H7 (cell line): ENCODE measurements at regions not wholly inside any gene's neighbourhood (a gene's known extent, or its start where the extent isn't known, plus 50 kb on each side); places are given as distances from the start of the nearest gene placed in this dataset.
"Not testable (repeated sequence)": the region's sequence is repeated elsewhere in the genome, so short reads cannot be mapped to it uniquely, and the experiment has no call there.

Source experiments
- DNase-seq: peaks from one replicate; pipeline ENCODE4 v3.0.0; 2012
- H3K27me3 ChIP-seq: 2 replicates; pipeline ENCODE4 v1.6.0; 2011; ENCODE audit warnings: mild to moderate bottlenecking, low read length; ENCODE audit not compliant: control insufficient read depth, insufficient read depth
- H3K36me3 ChIP-seq: replicated peaks from 2 replicates; pipeline ENCODE4 v1.5.1; 2011; ENCODE audit warnings: low read length; ENCODE audit not compliant: control insufficient read depth, insufficient read depth
- H3K4me3 ChIP-seq: 2 replicates; pipeline ENCODE4 v1.5.1; 2011; ENCODE audit warnings: low read depth, mild to moderate bottlenecking, control low read depth, low read length, moderate library complexity; ENCODE audit not compliant: insufficient read depth

DNA sequence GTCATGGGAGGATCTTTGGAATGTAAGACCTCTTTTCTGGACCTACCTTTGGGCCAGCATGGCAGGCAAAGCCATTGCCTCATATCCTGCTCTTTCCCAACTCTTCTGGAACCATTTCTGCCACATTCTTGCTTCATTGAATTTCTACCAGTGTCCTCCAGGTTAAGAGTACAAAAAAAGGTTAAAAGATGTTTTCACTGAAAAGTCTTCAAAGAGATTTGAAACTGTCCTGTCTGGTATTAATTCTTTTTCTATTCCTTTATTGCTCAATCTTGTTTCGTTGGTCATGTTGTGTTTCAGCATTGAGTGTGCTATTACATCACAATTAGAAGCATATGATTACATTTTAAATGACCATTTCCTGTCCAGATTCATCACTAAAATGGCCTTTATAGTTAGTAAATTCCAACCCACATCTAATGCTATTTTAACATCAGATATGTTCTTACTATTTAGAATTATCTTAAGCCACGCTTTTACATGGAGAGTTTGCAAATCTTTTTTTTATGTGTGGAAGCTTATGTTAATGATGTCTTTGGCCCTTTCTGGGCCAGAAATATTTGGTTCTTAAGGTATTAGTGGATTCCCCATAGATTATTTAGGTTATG is 450.9 kb downstream of the GJA1 start:
- Histone ChIP-seq H3K4me3 (no peak overlapping the region), H3K27me3 (no peaks in the 10 kb centered on the region), H3K36me3 (no peaks in the 10 kb centered on the region)
- DNase-seq: no peak

DNA sequence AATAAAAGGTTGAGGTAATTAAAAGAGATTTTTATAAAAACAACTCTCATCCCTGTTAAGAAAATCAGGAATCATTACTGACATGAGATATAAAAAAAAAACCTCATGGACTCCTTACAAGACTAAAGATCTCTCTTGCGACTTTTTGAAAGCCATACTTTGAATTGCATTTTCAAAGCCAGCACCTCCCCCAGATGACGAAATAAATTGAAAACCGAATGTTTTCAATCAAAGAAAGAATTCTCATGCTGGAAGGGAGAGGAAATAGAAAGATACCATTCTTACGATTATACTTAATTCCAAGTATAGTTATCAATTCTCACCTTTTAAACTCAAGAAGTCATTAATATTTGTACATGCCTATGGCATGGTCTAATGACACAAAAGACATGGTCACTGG is 452.3 kb downstream of the GJA1 start:
- Histone ChIP-seq H3K36me3 (no peaks in the 10 kb centered on the region), H3K4me3 (no peak overlapping the region), H3K27me3 (no peaks in the 10 kb centered on the region)
- DNase-seq: no peak

DNA sequence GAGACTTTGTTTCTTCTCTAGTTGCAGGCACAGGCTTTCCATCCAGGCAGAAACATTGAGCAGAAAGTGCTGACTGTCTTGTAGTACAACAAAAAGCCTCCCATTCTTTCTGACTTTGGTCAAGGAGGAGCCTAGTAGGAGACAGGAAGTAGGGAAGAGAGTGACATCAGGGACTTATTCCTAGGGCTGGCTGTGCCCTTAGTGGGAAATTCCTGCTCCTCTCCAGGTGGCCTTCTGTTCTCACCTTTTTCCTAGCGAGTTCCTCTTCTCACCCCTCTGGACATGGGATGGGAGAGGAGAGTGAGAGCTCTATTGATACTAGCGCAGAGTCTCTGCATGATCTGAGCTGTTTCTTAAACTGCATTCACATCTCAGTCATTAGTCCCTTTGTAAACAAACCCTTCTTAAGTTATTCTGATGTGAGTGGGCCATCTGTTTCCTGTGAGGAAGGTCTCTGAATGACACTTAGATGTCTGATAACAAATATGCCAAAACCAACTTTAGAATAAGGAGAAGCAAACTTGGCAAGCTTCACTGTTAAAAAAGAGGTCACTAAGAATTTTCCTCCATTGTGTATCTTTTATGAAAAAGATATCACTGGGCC is 455.0 kb downstream of the GJA1 start:
- peak; percentile 9 for DNase-seq
- H3K4me3 ChIP-seq: no peak overlapping the region
- H3K27me3 ChIP-seq: no peaks in the 10 kb centered on the region
- H3K36me3 ChIP-seq: no peaks in the 10 kb centered on the region

DNA sequence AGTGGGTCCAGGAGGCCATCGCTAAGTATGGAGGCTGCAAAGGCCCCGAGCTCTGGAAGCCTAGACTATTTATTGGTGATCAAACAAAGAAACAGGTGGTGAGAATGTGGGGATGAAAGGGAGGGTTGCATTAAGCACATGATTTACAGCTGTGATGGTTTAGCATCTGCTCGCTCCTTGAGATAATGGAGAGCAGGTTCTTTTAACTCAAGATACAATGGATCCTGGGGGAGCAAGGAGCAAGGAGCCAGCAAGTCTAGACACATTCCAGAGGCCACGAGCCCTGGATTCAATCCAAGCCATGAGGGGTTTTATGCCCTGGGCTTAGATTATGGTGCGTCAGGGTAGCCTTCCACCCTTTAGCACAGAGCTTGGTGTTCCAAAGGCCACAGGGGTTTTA is 460.3 kb downstream of the GJA1 start:
- H3K36me3 ChIP-seq, DNase-seq, H3K4me3 ChIP-seq, H3K27me3 ChIP-seq: not testable (repeated sequence)

DNA sequence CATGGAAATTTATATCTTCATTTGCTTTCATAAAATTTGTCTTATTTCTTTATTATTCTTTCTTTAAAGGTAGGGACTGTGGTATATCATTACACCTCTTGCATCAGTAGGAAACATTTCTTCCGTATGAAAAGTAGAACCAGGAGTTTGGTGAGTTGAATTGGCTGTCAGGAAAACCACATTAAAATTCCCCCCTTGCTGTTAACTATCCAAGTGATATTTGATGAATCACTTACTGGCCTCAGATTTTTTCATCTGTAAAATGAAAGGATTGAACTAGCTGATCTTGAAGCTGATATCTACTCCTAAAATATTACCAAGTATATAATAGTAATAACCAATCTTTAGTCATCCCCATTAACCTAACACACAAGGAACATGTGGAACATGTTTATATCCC is 460.9 kb downstream of the GJA1 start:
- no peak for DNase-seq
- H3K36me3 ChIP-seq: no peaks in the 10 kb centered on the region
- H3K4me3 ChIP-seq: no peak overlapping the region
- no peaks in the 10 kb centered on the region for H3K27me3 ChIP-seq

DNA sequence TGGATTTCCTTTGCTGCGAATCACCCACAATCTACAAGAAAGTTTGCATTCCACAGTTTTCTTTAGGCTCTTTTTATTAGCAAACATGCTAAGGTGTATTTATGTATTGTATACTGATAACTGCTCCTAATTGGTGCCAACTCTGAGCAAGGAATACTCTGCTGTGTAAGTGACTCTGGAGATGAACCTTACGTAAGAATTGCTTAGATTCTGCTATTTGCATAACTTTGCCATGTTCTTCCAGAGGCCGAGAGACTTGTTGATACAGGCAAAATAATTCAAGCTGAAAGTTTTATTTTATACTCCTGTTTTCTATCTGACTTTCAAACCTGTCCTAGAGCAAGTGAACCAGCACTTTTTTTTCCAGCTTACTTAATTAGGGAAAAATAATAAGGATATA is 461.3 kb downstream of the GJA1 start:
- Histone ChIP-seq H3K36me3 (no peaks in the 10 kb centered on the region), H3K27me3 (no peaks in the 10 kb centered on the region), H3K4me3 (no peak overlapping the region)
- no peak for DNase-seq

DNA sequence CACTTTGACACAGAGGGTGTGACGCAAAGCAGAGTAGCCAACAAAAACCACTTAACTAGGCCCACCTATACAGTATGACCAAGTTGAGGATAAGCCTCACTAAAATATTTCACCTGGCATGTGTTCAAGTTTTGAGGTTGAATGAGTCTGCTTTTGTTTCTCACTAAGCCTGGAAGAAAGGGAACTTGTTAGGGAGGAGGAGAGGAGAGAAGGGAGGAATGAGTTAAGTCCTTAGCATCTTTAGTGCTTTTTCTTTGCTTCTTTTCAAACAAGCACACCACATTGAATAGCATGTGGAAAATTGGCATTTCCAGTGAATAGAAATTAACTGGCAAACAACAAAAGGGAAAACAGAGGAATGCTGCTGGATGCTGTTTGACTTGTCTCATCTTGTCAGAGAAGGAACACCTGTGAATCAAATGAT is 461.9 kb downstream of the GJA1 start:
- no peaks in the 10 kb centered on the region for H3K36me3 ChIP-seq
- no peak for DNase-seq
- H3K27me3 ChIP-seq: no peaks in the 10 kb centered on the region
- no peak overlapping the region for H3K4me3 ChIP-seq

DNA sequence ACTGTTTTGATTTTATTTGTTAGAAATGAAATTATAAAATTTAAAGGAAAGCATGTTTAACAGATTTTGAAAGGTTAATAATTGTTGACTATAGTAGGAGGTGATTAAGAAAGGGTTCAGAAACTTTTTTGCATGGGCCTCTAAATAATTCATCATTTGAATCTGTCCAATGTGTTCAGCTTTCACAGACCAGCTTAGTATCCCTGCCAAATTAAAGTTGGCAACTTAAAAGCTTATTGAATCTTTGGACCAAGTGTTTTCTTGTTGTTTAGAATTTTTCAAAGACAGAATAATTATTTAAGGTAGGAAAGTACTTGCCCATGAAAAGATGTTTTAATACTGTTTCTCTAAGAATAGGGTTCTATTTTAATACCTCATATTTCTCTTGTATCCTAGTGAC is 466.0 kb downstream of the GJA1 start:
- no peak for DNase-seq
- H3K4me3 ChIP-seq: no peak overlapping the region
- H3K36me3 ChIP-seq: no peaks in the 10 kb centered on the region
- no peaks in the 10 kb centered on the region for H3K27me3 ChIP-seq

DNA sequence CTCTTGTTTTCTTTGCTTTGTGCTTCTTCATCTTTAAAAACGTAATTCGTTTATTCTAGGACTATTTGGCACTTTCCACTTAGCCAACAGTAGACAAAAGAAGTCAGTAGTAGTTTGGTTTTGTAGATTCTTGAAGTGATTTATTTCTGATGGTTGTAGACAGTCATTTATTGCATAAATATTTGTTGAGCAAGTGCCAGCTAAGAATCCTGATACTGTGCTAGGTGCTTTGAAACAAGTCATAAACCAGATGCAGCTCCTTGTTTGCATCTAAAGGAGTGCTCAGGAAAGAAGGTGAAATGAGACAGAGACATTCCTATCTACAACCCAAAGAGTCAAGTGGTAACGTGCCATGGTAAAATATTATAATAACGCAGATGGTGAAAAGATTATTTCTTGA is 469.1 kb downstream of the GJA1 start:
- Histone ChIP-seq H3K27me3 (no peaks in the 10 kb centered on the region), H3K4me3 (no peak overlapping the region), H3K36me3 (no peaks in the 10 kb centered on the region)
- DNase-seq: no peak

DNA sequence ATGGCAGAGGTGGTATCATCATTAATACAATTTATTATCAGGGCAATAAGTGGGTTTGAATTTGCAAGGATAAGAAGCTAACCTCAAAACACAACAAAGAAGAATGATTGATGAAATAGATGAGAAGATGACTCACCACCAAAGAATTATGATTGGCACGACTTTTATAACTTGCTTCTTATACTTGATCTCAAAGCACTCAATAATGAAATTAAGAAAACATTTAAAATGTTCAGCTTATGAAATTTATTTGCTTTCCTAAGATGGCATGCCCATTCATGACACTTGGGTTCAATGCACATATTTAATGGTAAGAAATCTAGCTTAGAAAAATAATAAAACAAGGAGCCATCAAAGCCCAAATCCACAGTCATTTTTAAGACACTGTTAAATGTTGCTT is 477.5 kb downstream of the GJA1 start:
- H3K36me3 ChIP-seq: no peaks in the 10 kb centered on the region
- H3K27me3 ChIP-seq: no peaks in the 10 kb centered on the region
- H3K4me3 ChIP-seq: no peak overlapping the region
- no peak for DNase-seq

DNA sequence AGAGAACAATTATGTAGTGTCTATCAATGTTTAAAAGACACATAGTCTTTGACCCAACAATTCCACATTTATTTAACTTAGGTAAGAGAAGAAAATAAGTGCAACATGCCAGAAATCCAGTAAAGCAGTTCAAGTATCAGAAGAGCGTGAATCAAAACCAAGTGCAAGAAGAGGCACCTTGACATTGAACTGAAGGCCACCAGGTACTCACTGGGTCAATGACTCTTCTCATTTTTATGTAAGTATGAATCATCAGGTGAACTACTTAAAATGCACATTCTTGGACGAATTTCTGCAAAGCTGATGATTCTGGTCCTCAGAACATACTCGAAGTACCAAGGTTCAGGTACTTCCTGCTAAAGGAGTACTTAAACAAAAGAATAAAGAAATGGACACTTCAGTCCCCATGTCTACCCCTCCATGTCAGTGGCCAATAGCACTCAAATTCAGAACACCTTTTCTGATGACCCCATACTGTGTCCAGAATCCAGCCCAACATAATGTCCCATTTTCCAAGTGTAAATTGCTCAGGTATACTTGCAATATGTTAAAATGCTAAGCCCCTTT is 481.9 kb downstream of the GJA1 start:
- DNase-seq: no peak
- no peak overlapping the region for H3K4me3 ChIP-seq
- H3K36me3 ChIP-seq: no peaks in the 10 kb centered on the region
- H3K27me3 ChIP-seq: no peaks in the 10 kb centered on the region

DNA sequence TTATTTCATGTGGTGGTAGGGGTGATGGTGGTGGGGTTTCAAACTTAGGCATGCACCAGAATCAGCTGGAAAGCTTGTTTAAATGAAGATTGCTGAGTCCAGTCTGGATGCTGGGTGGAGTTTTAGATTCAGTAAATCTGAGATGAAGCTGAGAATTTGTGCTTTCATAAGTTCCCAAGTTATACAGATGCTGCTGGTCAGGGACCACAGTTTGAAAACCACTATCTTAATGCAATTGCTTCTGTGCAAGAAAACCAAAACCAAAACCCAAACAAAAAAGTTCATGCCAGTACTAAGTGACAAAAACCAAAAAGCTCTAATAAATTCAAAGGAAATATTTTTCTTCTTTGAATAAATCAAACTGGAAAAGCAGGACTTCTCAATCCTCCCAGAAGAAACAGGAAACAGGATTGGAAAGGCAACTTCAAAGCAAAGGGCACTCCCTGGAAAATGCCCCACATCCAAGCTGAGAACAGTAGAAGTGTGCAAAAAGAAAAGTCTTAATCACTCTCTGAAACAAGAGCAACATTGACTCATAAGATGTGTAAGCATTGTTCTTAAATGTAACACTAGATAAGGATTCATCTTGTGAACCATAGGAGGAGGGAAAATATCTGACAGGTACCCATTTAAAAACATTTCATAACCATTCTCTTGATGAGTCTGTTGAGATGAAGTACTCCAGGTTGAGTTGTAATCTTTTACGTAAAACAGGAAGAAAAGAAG is 481.5 kb upstream of the HSF2 start:
- Histone ChIP-seq H3K27me3 (no peaks in the 10 kb centered on the region), H3K4me3 (no peak overlapping the region), H3K36me3 (no peaks in the 10 kb centered on the region)
- no peak for DNase-seq

DNA sequence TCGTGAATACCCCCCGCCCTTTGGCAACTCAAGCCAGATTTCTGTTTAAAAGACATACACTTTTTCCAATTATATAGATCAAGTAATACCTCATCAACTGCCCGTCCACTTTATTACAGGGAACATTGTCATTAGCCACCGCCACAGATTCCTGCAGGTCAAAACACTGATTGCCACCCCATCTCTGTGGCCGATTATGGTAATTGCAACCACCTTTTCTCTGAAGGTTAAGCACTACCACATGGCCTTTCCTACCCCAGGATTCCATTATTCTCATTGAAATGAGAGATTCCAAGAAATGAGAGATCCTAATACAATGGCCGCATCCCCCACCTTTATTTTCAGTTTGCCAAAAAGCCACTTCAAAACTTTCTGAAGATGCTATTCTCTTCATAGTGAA is 478.8 kb upstream of the HSF2 start:
- no peak for DNase-seq
- no peaks in the 10 kb centered on the region for H3K36me3 ChIP-seq
- H3K27me3 ChIP-seq: no peaks in the 10 kb centered on the region
- no peak overlapping the region for H3K4me3 ChIP-seq

DNA sequence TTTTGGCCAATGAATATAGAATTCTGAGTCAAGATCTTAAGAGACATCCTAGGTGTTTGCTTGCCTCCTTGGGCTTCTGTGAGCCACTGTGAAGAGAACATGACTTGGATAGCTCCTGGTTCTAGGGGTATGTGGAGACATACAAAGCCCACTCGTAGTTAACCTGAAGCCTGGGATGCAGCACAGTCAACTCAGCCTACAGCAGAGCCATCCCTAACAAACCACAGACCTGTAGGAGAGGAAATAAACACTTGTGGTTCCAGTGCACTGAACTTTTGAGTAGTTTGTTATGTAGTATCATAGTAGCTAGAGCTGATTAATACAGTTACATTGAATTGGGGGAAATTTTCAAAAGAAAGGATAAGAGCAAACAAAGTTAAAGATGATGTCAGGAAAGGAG is 474.4 kb upstream of the HSF2 start:
- no peaks in the 10 kb centered on the region for H3K36me3 ChIP-seq
- no peaks in the 10 kb centered on the region for H3K27me3 ChIP-seq
- no peak overlapping the region for H3K4me3 ChIP-seq
- no peak for DNase-seq

DNA sequence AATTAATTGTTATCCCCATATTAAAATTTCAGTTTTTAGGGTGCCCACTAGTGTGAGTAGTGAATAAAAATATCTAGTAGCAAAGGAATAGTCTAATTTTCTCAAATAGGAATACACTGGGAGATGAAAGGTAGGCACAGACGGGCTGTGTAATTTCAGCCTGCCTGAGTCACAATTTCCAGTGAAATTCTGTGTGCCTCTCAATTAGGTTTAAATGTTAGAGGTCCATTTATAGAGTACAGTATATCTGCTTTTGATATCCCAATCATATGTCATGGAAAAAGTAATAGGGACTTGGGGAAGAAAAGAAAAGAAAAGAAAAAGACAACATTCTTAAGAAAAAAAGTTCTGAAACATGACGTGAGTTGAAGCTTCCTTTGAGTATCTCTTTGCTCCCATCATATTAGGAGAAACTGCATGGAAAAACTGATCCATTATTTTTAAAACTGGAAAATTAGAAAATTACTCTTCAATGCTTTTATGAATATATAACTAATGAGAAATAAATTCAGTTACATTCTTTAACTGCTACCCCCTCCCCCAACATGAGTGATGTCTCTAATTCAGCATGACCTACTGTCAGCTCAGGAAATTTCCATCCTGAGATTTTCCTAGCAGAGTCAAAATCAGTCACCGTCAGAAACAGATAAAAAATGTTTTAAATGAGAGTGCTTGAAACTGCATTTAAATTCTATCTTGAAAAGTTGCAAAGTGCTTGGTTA is 473.8 kb upstream of the HSF2 start:
- no peak overlapping the region for H3K4me3 ChIP-seq
- DNase-seq: no peak
- no peaks in the 10 kb centered on the region for H3K36me3 ChIP-seq

More for the DNA sequence above, 473.8 kb upstream of the HSF2 start:
- no peaks in the 10 kb centered on the region for H3K27me3 ChIP-seq
